D721Med (cell line): ENCODE measurements at regions not wholly inside any gene's neighbourhood (a gene's known extent, or its start where the extent isn't known, plus 50 kb on each side); places are given as distances from the start of the nearest gene placed in this dataset.

Experiments used
- DNase-seq: peaks from one replicate; pipeline ENCODE4 v3.0.0; 2011; ENCODE audit warnings: low spot score; ENCODE audit not compliant: insufficient read length
- FAIRE-seq: peaks from 2 replicates; lab custom pipeline; 2011; peaks lifted over from hg19 to GRCh38; lab: Jason Lieb, UNC
- CTCF ChIP-seq: IDR thresholded peaks from 2 replicates; pipeline ENCODE4 v1.5.1; 2012; ENCODE audit warnings: mild to moderate bottlenecking, control low read depth; ENCODE audit not compliant: insufficient read depth; ENCODE audit errors: missing control alignments

- DNase-seq (no peak), FAIRE-seq (peak; percentile 74)
- no peak for TF ChIP-seq CTCF
Measured at GRCh38 chr2:78020491-78020890, 498.3 kb upstream of the LRRTM4 start.

- no peak for DNase-seq
- no peak for FAIRE-seq
Measured at GRCh38 chr2:78023356-78023755, 501.2 kb upstream of the LRRTM4 start.

GRCh38 chr2:78024996-78025395 lies 502.8 kb upstream of the LRRTM4 start:
- FAIRE-seq (no peak), DNase-seq (no peak)
- TF ChIP-seq CTCF = no peak

More at GRCh38 chr2:78023356-78023755, 501.2 kb upstream of the LRRTM4 start:
- no peak for TF ChIP-seq CTCF

GRCh38 chr2:78029392-78029995 lies 507.3 kb upstream of the LRRTM4 start:
- no peak for DNase-seq
- FAIRE-seq = no peak
- TF ChIP-seq CTCF = no peak

- no peak for DNase-seq
- FAIRE-seq = no peak
- no peak for TF ChIP-seq CTCF
Measured at GRCh38 chr2:78034706-78035105, 512.5 kb upstream of the LRRTM4 start.

GRCh38 chr2:78035804-78036203 lies 513.6 kb upstream of the LRRTM4 start:
- FAIRE-seq (no peak), DNase-seq (no peak)
- TF ChIP-seq CTCF = no peak

- DNase-seq (no peak), FAIRE-seq (no peak)
- TF ChIP-seq CTCF = no peak
Measured at GRCh38 chr2:78051480-78051879, 529.3 kb upstream of the LRRTM4 start.
